ENCODE measurements at regions not wholly inside any gene's neighbourhood (a gene's known extent, or its start where the extent isn't known, plus 50 kb on each side); places are given as distances from the start of the nearest gene placed in this dataset.

GRCh38 chr18:71431689-71432088 is 1112.5 kb downstream of the CBLN2 start:
- TF ChIP-seq CTCF (IDR thresholded peaks at IDR 0.05; ENCODE audit: insufficient read depth, low read depth, low read length), result no peak
- no peak overlapping the region for H3K4me3 ChIP-seq (ENCODE audit: low read depth, low read length)
- DNase-seq (ENCODE audit: low read depth), result no peak

GRCh38 chr18:71431171-71431570 is 1113.0 kb downstream of the CBLN2 start:
- no peak for DNase-seq (ENCODE audit: low read depth)
- no peak for TF ChIP-seq CTCF (IDR thresholded peaks at IDR 0.05; ENCODE audit: insufficient read depth, low read depth, low read length)
- no peak overlapping the region for H3K4me3 ChIP-seq (ENCODE audit: low read depth, low read length)

- DNase-seq (ENCODE audit: low read depth), result no peak
- no peak overlapping the region for H3K4me3 ChIP-seq (ENCODE audit: low read depth, low read length)
- TF ChIP-seq CTCF (IDR thresholded peaks at IDR 0.05; ENCODE audit: insufficient read depth, low read depth, low read length), result no peak
Measured at GRCh38 chr18:71426441-71426840, 1117.7 kb downstream of the CBLN2 start.

GRCh38 chr18:71405169-71405809 is 1116.4 kb downstream of the SOCS6 start:
- no peak overlapping the region for H3K4me3 ChIP-seq (ENCODE audit: low read depth, low read length)
- DNase-seq (ENCODE audit: low read depth), result no peak
- TF ChIP-seq CTCF (IDR thresholded peaks at IDR 0.05; ENCODE audit: insufficient read depth, low read depth, low read length), result no peak

- DNase-seq (ENCODE audit: low read depth), result no peak
- H3K4me3 ChIP-seq (ENCODE audit: low read depth, low read length), result no peak overlapping the region
- no peak for TF ChIP-seq CTCF (IDR thresholded peaks at IDR 0.05; ENCODE audit: insufficient read depth, low read depth, low read length)
Measured at GRCh38 chr18:71403501-71403900, 1114.7 kb downstream of the SOCS6 start.

GRCh38 chr18:71398531-71398930 is 1109.7 kb downstream of the SOCS6 start:
- no peak overlapping the region for H3K4me3 ChIP-seq (ENCODE audit: low read depth, low read length)
- no peak for TF ChIP-seq CTCF (IDR thresholded peaks at IDR 0.05; ENCODE audit: insufficient read depth, low read depth, low read length)
- no peak for DNase-seq (ENCODE audit: low read depth)

GRCh38 chr18:71388148-71388547 is 1099.3 kb downstream of the SOCS6 start:
- DNase-seq (ENCODE audit: low read depth), result no peak
- TF ChIP-seq CTCF (IDR thresholded peaks at IDR 0.05; ENCODE audit: insufficient read depth, low read depth, low read length), result no peak
- no peak overlapping the region for H3K4me3 ChIP-seq (ENCODE audit: low read depth, low read length)

Measured in fibroblast of villous mesenchyme (primary cell).